HG03095 (cell line): ENCODE measurements at regions not wholly inside any gene's neighbourhood (a gene's known extent, or its start where the extent isn't known, plus 50 kb on each side); places are given as distances from the start of the nearest gene placed in this dataset.
"Not testable (repeated sequence)": the region's sequence is repeated elsewhere in the genome, so short reads cannot be mapped to it uniquely, and the experiment has no call there.

Experiments used
- ATAC-seq: cut with Tn5 transposase; IDR thresholded peaks from one replicate; pipeline ENCODE4 v1.9.1; 2021; ENCODE audit warnings: moderate library complexity; ENCODE audit not compliant: unreplicated experiment

- ATAC-seq, result no peak
These were observed 101.6 kb upstream of the MAP9 start for GRCh38 chr4:155478336-155478835.

GRCh38 chr4:155474758-155475157 lies 98.0 kb upstream of the MAP9 start:
- no peak for ATAC-seq

- ATAC-seq, result no peak
These were observed 96.8 kb upstream of the MAP9 start for GRCh38 chr4:155473420-155474095.

- no peak for ATAC-seq
These were observed 91.5 kb upstream of the MAP9 start for GRCh38 chr4:155468282-155468681.

GRCh38 chr4:155450676-155451075 lies 73.9 kb upstream of the MAP9 start:
- ATAC-seq, result no peak

GRCh38 chr4:155445306-155445705 lies 68.5 kb upstream of the MAP9 start:
- no peak for ATAC-seq

GRCh38 chr4:155444721-155445120 lies 68.0 kb upstream of the MAP9 start:
- ATAC-seq, result no peak

- peak; percentile 81 for ATAC-seq
These were observed 65.7 kb upstream of the MAP9 start for GRCh38 chr4:155442267-155443105.

- ATAC-seq, result no peak
These were observed 64.7 kb upstream of the MAP9 start for GRCh38 chr4:155441475-155441874.

GRCh38 chr4:155439760-155440159 lies 63.0 kb upstream of the MAP9 start:
- not testable (repeated sequence) for ATAC-seq

GRCh38 chr4:155434904-155435303 lies 58.1 kb upstream of the MAP9 start:
- ATAC-seq, result no peak

GRCh38 chr4:155434366-155434765 lies 57.6 kb upstream of the MAP9 start:
- no peak for ATAC-seq

GRCh38 chr4:155433636-155434360 lies 57.0 kb upstream of the MAP9 start:
- ATAC-seq, result no peak

- ATAC-seq, result no peak
These were observed 54.4 kb upstream of the MAP9 start for GRCh38 chr4:155430895-155431795.

- no peak for ATAC-seq
These were observed 51.4 kb upstream of the MAP9 start for GRCh38 chr4:155428128-155428527.

- no peak for ATAC-seq
These were observed 50.2 kb upstream of the MAP9 start for GRCh38 chr4:155426953-155427352.
